GM10248 (cell line): ENCODE measurements at regions not wholly inside any gene's neighbourhood (a gene's known extent, or its start where the extent isn't known, plus 50 kb on each side); places are given as distances from the start of the nearest gene placed in this dataset.
"Not testable (repeated sequence)": the region's sequence is repeated elsewhere in the genome, so short reads cannot be mapped to it uniquely, and the experiment has no call there.

ENCODE experiments used
- CTCF ChIA-PET: fragments of 300-600 bp; sonication (Branson Sonifier 250); formaldehyde crosslinking; extraction: SDS; loops from one replicate; lab custom pipeline; 2021; ENCODE audit warnings: antibody characterized with exemption; lab: Yijun Ruan, JAX
- POLR2A ChIA-PET: fragments of 350-650 bp; sonication (Branson Sonifier 250); formaldehyde crosslinking; extraction: SDS; loops from one replicate; lab custom pipeline; 2020; ENCODE audit warnings: antibody characterized with exemption; lab: Yijun Ruan, JAX
- DNase-seq: peaks from one replicate; pipeline ENCODE4 v3.0.0; 2012; ENCODE audit errors: extremely low spot score
- CTCF ChIP-seq: IDR thresholded peaks from 2 replicates; pipeline ENCODE4 v1.5.1; 2012; ENCODE audit warnings: mild to moderate bottlenecking, low read depth; ENCODE audit errors: extremely low read depth, missing control alignments, control extremely low read depth

GRCh38 chr5:128711216-128711615 is 173.2 kb upstream of the FBN2 start:
- ChIA-PET CTCF (no interaction called here), POLR2A (no interaction called here)
- no peak for DNase-seq
- no peak for TF ChIP-seq CTCF

- CTCF ChIA-PET = no interaction called here
- DNase-seq = no peak
- POLR2A ChIA-PET = no interaction called here
- TF ChIP-seq CTCF = no peak
Measured at GRCh38 chr5:128714551-128714950, 176.5 kb upstream of the FBN2 start.

- DNase-seq = no peak
- CTCF ChIA-PET = no interaction called here
- no peak for TF ChIP-seq CTCF
- POLR2A ChIA-PET = no interaction called here
Measured at GRCh38 chr5:128722551-128722950, 184.5 kb upstream of the FBN2 start.

- DNase-seq, CTCF ChIA-PET, POLR2A ChIA-PET: not testable (repeated sequence)
Measured at GRCh38 chr5:128730021-128730420, 192.0 kb upstream of the FBN2 start.

GRCh38 chr5:128735656-128736055 is 197.6 kb upstream of the FBN2 start:
- POLR2A ChIA-PET, CTCF ChIA-PET, DNase-seq: not testable (repeated sequence)

- POLR2A ChIA-PET = no interaction called here
- no peak for TF ChIP-seq CTCF
- no peak for DNase-seq
- CTCF ChIA-PET = no interaction called here
Measured at GRCh38 chr5:128736553-128736952, 198.5 kb upstream of the FBN2 start.

- no peak for TF ChIP-seq CTCF
- ChIA-PET CTCF (interaction anchor here (1.6 kb wide), 1 partner anchor 10 kb away, joined by 3 read pairs; no protein-coding TSS in a partner anchor), POLR2A (no interaction called here)
- DNase-seq = no peak
Measured at GRCh38 chr5:128749136-128749898, 211.3 kb upstream of the FBN2 start.
